GM18511 (cell line): ENCODE measurements at regions not wholly inside any gene's neighbourhood (a gene's known extent, or its start where the extent isn't known, plus 50 kb on each side); places are given as distances from the start of the nearest gene placed in this dataset.

Source experiments
- ATAC-seq: cut with Tn5 transposase; IDR thresholded peaks from one replicate; pipeline ENCODE4 v1.9.1; 2021; ENCODE audit warnings: mild to moderate bottlenecking, moderate library complexity; ENCODE audit not compliant: unreplicated experiment

- no peak for ATAC-seq
Measured at GRCh38 chr3:66672830-66673229, 172.0 kb upstream of the LRIG1 start.

GRCh38 chr3:66673293-66673692 lies 172.5 kb upstream of the LRIG1 start:
- ATAC-seq: no peak

- ATAC-seq: no peak
Measured at GRCh38 chr3:66675366-66675765, 174.5 kb upstream of the LRIG1 start.

- no peak for ATAC-seq
Measured at GRCh38 chr3:66692042-66692765, 191.4 kb upstream of the LRIG1 start.

- no peak for ATAC-seq
Measured at GRCh38 chr3:66692766-66693150, 191.9 kb upstream of the LRIG1 start.

GRCh38 chr3:66693461-66694031 lies 192.7 kb upstream of the LRIG1 start:
- no peak for ATAC-seq

- no peak for ATAC-seq
Measured at GRCh38 chr3:66702126-66702525, 201.3 kb upstream of the LRIG1 start.

- ATAC-seq: no peak
Measured at GRCh38 chr3:66703501-66703900, 202.7 kb upstream of the LRIG1 start.

- no peak for ATAC-seq
Measured at GRCh38 chr3:66705076-66705475, 204.3 kb upstream of the LRIG1 start.

- no peak for ATAC-seq
Measured at GRCh38 chr3:66706890-66707289, 206.1 kb upstream of the LRIG1 start.

- ATAC-seq: no peak
Measured at GRCh38 chr3:66709532-66709931, 208.7 kb upstream of the LRIG1 start.

- ATAC-seq: no peak
Measured at GRCh38 chr3:66712210-66712609, 211.4 kb upstream of the LRIG1 start.

GRCh38 chr3:66713921-66714320 lies 213.1 kb upstream of the LRIG1 start:
- no peak for ATAC-seq

- no peak for ATAC-seq
Measured at GRCh38 chr3:66715806-66716205, 215.0 kb upstream of the LRIG1 start.

- ATAC-seq: no peak
Measured at GRCh38 chr3:66717806-66718205, 217.0 kb upstream of the LRIG1 start.

GRCh38 chr3:66719796-66720356 lies 219.1 kb upstream of the LRIG1 start:
- no peak for ATAC-seq

GRCh38 chr3:66720508-66720907 lies 219.7 kb upstream of the LRIG1 start:
- no peak for ATAC-seq

- ATAC-seq: no peak
Measured at GRCh38 chr3:66722675-66723074, 221.9 kb upstream of the LRIG1 start.

GRCh38 chr3:66723231-66723630 lies 222.4 kb upstream of the LRIG1 start:
- ATAC-seq: no peak

- no peak for ATAC-seq
Measured at GRCh38 chr3:66729687-66730393, 229.0 kb upstream of the LRIG1 start.

GRCh38 chr3:66738625-66739365 lies 238.0 kb upstream of the LRIG1 start:
- ATAC-seq: no peak
